ENCODE measurements at regions not wholly inside any gene's neighbourhood (a gene's known extent, or its start where the extent isn't known, plus 50 kb on each side); places are given as distances from the start of the nearest gene placed in this dataset.

- Histone ChIP-seq H3K4me3 (ENCODE audit: low read depth, low read length) (no peak overlapping the region), H3K36me3 (ENCODE audit: control insufficient read depth in 2 of 2, insufficient read depth in 1 of 2, low read length in 2 of 2) (no peaks in the 10 kb centered on the region), H3K27ac (ENCODE audit: extremely low read depth, low read depth, low read length) (no peak overlapping the region), H3K9me3 (ENCODE audit: control insufficient read depth, insufficient read depth, low read depth, low read length) (no peaks in the 10 kb centered on the region), H3K4me1 (ENCODE audit: control insufficient read depth, insufficient read depth, low read length) (0 out of 2 replicates have a peak, but pooled peaks cover 3% of the 10 kb centered on the region)
- ChIA-PET CTCF (interaction anchor here (0.6 to 1.7 kb wide), 2 partner anchors 15 to 142 kb away, joined by 3 to 6 read pairs; no protein-coding TSS in a partner anchor), POLR2A (no interaction called here)
- TF ChIP-seq INSM2 (tag by site-specific recombination; IDR thresholded peaks at IDR 0.05) (no peak), ZNF645 (tag by site-specific recombination; IDR thresholded peaks at IDR 0.05) (no peak), ZNF416 (tag by site-specific recombination; IDR thresholded peaks at IDR 0.05) (no peak), ZSCAN23 (tag by site-specific recombination; IDR thresholded peaks at IDR 0.05) (no peak), ZNF426 (tag by site-specific recombination; IDR thresholded peaks at IDR 0.05) (no peak), KLF9 (tag by site-specific recombination; IDR thresholded peaks at IDR 0.05; ENCODE audit: low read depth) (no peak), ZNF639 (tag by site-specific recombination; IDR thresholded peaks at IDR 0.05) (no peak), ZNF660 (tag by site-specific recombination; IDR thresholded peaks at IDR 0.05) (no peak), ZNF341 (tag by site-specific recombination; IDR thresholded peaks at IDR 0.05; ENCODE audit: low read depth) (no peak), ZXDB (tag by site-specific recombination; IDR thresholded peaks at IDR 0.05) (no peak), ZNF16 (tag by site-specific recombination; IDR thresholded peaks at IDR 0.05; ENCODE audit: low read depth) (no peak), HOXD13 (CRISPR knock-in tag; IDR thresholded peaks at IDR 0.05; ENCODE audit: borderline replicate concordance) (no peak), ZNF513 (tag by site-specific recombination; IDR thresholded peaks at IDR 0.05) (no peak), ZBTB21 (tag by site-specific recombination; IDR thresholded peaks at IDR 0.05) (no peak), ZNF449 (tag by site-specific recombination; IDR thresholded peaks at IDR 0.05) (no peak), ZNF548 (tag by site-specific recombination; IDR thresholded peaks at IDR 0.05) (no peak), ZBTB26 (tag by site-specific recombination; optimal IDR thresholded peaks at IDR 0.05) (no peak), KLF7 (tag by site-specific recombination; IDR thresholded peaks at IDR 0.05; ENCODE audit: borderline replicate concordance) (no peak)
These were observed 54.9 kb upstream of the NBPF3 start for GRCh38 chr1:21385022-21385421.

Data from HEK293 (cell line).